CD4-positive, alpha-beta T cell (primary cell): ENCODE measurements at regions not wholly inside any gene's neighbourhood (a gene's known extent, or its start where the extent isn't known, plus 50 kb on each side); places are given as distances from the start of the nearest gene placed in this dataset.

ENCODE experiments used
- ATAC-seq: fragments of 200-7000 bp; cut with Tn5 transposase; one replicate; pipeline ENCODE4 v1.10.0; 2022; ENCODE audit warnings: mild to moderate bottlenecking; ENCODE audit not compliant: poor library complexity
- CTCF ChIA-PET: fragments of 350-600 bp; sonication (Branson Sonifier 250); formaldehyde crosslinking; loops from one replicate; lab custom pipeline; 2021; ENCODE audit warnings: antibody characterized with exemption, inconsistent platforms; lab: Charles Lee
- POLR2A ChIA-PET: fragments of 350-600 bp; sonication (Branson Sonifier 250); formaldehyde crosslinking; loops from one replicate; lab custom pipeline; 2021; ENCODE audit warnings: antibody characterized with exemption, inconsistent platforms; lab: Charles Lee
- DNase-seq, 14 experiments: peaks; one replicate each; pipeline ENCODE4 v3.0.0-alpha.2; 2013 to 2020; ENCODE audit warnings: mixed read lengths in 2 of 14
- H3K27ac ChIP-seq, 2 donors: one replicate each; pipeline versions ENCODE4 v1.5.1 to v1.7.0; 2013; ENCODE audit warnings: low read length in 2 of 2, low read depth in 1 of 2, mild to moderate bottlenecking in 1 of 2
- H3K27me3 ChIP-seq, 2 experiments: 1 replicate in 1 of 2; 2 replicates in 1 of 2; pipeline versions ENCODE4 v1.6.1 to v1.7.0; 2013; ENCODE audit warnings: low read length in 2 of 2, control low read depth in 1 of 2, mild to moderate bottlenecking in 1 of 2, moderate library complexity in 1 of 2; ENCODE audit not compliant: insufficient read depth in 2 of 2, control insufficient read depth in 1 of 2
- H3K36me3 ChIP-seq: one replicate; pipeline ENCODE4 v1.6.1; 2013; ENCODE audit warnings: low read length, control low read depth; ENCODE audit not compliant: insufficient read depth
- H3K4me1 ChIP-seq: one replicate; pipeline ENCODE4 v1.6.1; 2013; ENCODE audit warnings: low read length, control low read depth; ENCODE audit not compliant: insufficient read depth
- H3K4me3 ChIP-seq: one replicate; pipeline ENCODE4 v1.5.1; 2013; ENCODE audit warnings: mild to moderate bottlenecking, low read length, moderate library complexity
- H3K9me3 ChIP-seq, 2 experiments: 1 replicate in 1 of 2; 2 replicates in 1 of 2; pipeline versions ENCODE4 v1.6.1 to v1.7.0; 2013; ENCODE audit warnings: low read length in 2 of 2, mild to moderate bottlenecking in 2 of 2, control low read depth in 1 of 2, moderate library complexity in 1 of 2; ENCODE audit not compliant: control insufficient read depth in 1 of 2, insufficient read depth in 1 of 2
- H3K27ac Mint-ChIP-seq: one replicate; pipeline ENCODE4 v1.8.0; 2020; ENCODE audit warnings: mixed read lengths
- H3K27me3 Mint-ChIP-seq: one replicate; pipeline ENCODE4 v1.8.0; 2021; ENCODE audit warnings: mixed read lengths
- H3K36me3 Mint-ChIP-seq: one replicate; pipeline ENCODE4 v1.8.0; 2021; ENCODE audit warnings: low read depth, mixed read lengths
- H3K4me1 Mint-ChIP-seq: one replicate; pipeline ENCODE4 v1.8.0; 2021; ENCODE audit warnings: low read depth, mixed read lengths
- H3K4me3 Mint-ChIP-seq: one replicate; pipeline ENCODE4 v1.8.0; 2020; ENCODE audit warnings: mild to moderate bottlenecking, mixed read lengths
- H3K9me3 Mint-ChIP-seq: one replicate; pipeline ENCODE4 v1.8.0; 2020; ENCODE audit warnings: mixed read lengths
- intact Hi-C, 2 experiments: fragments of 100-400 bp; cut with DNase I in 1 of 2; cut with micrococcal nuclease in 1 of 2; formaldehyde crosslinking; loops; one replicate each; pipeline versions ENCODE4 v1.15.1 to v1.9.0; 2023 to 2025; cut with DNase I, micrococcal nuclease
- TF ChIP-seq, protein P1 (sequence below): fragments of 200-600 bp; IDR thresholded peaks from one replicate; pipeline ENCODE4 v1.8.0; 2022; ENCODE audit warnings: antibody characterized with exemption, mild to moderate bottlenecking

DNA sequence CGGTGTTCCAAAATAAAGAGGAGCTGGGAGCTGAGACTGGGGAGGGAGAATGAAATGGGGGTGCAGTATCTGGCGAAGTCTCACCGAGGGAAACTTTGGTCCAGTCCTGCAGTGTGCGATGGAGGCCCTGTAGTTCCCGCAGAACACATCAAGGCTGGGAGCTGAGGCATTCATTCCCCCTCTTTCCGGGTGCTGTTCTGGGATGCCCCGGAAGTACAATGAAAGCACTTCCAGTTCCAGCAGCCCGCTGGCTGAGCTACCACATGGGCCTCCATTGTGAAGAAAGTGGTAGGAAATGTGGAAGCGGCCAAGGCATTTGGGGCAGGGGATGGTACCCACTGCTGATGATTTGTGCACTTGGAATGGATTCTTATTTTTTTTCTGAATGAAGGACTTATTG lies 560.7 kb downstream of the GLRX3 start:
- intact Hi-C loops = no loop called here
- CTCF ChIA-PET = no interaction called here
- no peaks in the 10 kb centered on the region for H3K36me3 ChIP-seq
- no peaks in the 10 kb centered on the region for H3K27me3 ChIP-seq
- no peak overlapping the region for H3K4me3 ChIP-seq
- no peak overlapping the region for H3K27ac ChIP-seq
- H3K4me1 ChIP-seq = no peaks in the 10 kb centered on the region
- Mint-ChIP-seq H3K36me3 (no peaks in the 10 kb centered on the region), H3K27me3 (no peaks in the 10 kb centered on the region), H3K27ac (no peak overlapping the region), H3K4me3 (no peak overlapping the region), H3K4me1 (no peaks in the 10 kb centered on the region), H3K9me3 (no peaks in the 10 kb centered on the region)
- no peak for DNase-seq
- POLR2A ChIA-PET = no interaction called here
- H3K9me3 ChIP-seq = no peaks in the 10 kb centered on the region
- no peak for ATAC-seq
- TF ChIP-seq, protein P1, sequence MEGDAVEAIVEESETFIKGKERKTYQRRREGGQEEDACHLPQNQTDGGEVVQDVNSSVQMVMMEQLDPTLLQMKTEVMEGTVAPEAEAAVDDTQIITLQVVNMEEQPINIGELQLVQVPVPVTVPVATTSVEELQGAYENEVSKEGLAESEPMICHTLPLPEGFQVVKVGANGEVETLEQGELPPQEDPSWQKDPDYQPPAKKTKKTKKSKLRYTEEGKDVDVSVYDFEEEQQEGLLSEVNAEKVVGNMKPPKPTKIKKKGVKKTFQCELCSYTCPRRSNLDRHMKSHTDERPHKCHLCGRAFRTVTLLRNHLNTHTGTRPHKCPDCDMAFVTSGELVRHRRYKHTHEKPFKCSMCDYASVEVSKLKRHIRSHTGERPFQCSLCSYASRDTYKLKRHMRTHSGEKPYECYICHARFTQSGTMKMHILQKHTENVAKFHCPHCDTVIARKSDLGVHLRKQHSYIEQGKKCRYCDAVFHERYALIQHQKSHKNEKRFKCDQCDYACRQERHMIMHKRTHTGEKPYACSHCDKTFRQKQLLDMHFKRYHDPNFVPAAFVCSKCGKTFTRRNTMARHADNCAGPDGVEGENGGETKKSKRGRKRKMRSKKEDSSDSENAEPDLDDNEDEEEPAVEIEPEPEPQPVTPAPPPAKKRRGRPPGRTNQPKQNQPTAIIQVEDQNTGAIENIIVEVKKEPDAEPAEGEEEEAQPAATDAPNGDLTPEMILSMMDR = no peak

DNA sequence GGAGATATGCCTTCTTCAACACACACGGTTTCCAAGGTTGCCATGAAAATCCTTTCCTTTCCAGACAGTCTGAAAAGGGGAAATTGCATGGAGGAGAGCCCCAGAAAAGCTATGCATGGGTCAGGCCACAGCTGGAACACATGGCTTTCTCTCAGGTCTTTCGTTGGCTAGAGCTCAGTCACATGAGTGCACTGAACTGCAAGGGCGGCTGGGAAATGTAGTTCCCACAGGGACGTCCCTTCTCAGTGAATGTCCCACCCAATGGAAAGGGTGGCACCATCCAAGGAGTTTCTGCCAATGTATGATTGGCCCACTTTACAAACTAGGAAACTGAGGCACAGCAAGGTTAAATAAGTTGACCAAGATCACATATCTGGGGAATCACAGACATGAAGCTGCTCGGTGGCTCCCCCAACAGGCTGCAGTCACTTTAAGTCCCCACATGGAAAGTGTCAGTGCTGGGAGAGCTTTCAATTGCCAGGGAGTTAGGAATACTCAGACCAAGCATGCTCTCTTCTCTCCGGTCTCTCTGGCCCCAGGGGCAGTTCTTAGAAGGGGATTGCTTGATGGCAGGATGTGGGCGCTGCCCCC lies 571.3 kb downstream of the GLRX3 start:
- CTCF ChIA-PET = no interaction called here
- ATAC-seq (no peak), DNase-seq (no peak)
- H3K36me3 ChIP-seq = no peaks in the 10 kb centered on the region
- H3K27ac Mint-ChIP-seq = no peak overlapping the region
- POLR2A ChIA-PET = no interaction called here
- TF ChIP-seq, protein P1 = no peak
- H3K9me3 ChIP-seq = peaks cover 0 to 35% of the 10 kb centered on the region in 2 experiments
- intact Hi-C loops = no loop called here
- no peaks in the 10 kb centered on the region for H3K4me1 ChIP-seq
- no peak overlapping the region for H3K4me3 Mint-ChIP-seq
- no peaks in the 10 kb centered on the region for H3K27me3 Mint-ChIP-seq
- H3K9me3 Mint-ChIP-seq = no peaks in the 10 kb centered on the region
- no peak overlapping the region for H3K27ac ChIP-seq
- H3K36me3 Mint-ChIP-seq = no peaks in the 10 kb centered on the region
- no peak overlapping the region for H3K4me3 ChIP-seq
- no peaks in the 10 kb centered on the region for H3K27me3 ChIP-seq
- H3K4me1 Mint-ChIP-seq = no peaks in the 10 kb centered on the region

DNA sequence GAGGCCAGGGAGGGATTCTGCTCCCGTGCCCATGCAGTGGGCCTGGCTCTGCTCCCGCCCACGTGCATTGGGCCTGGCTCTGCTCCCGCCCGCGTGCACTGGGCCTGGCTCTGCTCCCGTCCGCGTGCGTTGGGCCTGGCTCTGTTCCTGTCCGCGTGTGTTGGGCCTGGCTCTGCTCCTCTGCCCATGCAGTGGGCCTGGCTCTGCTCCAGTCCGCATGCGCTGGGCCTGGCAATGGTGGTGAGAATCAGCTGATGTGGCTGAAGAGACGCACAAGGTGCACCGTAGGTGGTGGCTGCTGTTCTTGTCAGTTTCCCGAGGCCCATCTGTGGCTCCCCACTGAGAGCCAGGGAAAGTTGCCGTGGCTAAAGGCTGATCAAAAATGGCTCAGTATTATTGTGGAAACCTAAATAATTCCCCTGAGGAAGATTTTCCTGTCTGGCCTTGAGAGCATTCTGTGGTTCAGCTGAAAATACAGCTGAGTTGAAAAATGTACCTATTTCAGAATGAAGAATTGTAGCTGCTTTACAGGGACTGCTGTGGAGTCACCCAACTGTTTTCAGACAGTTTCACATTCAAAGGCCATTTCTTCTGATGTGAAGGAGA lies 572.4 kb downstream of the GLRX3 start:
- DNase-seq (no peak), ATAC-seq (no peak)
- Mint-ChIP-seq H3K4me3 (no peak overlapping the region), H3K27ac (no peak overlapping the region), H3K9me3 (no peaks in the 10 kb centered on the region), H3K4me1 (no peaks in the 10 kb centered on the region), H3K27me3 (peaks cover 8% of the 10 kb centered on the region), H3K36me3 (no peaks in the 10 kb centered on the region)
- Histone ChIP-seq H3K4me1 (no peaks in the 10 kb centered on the region), H3K36me3 (no peaks in the 10 kb centered on the region), H3K27me3 (no peaks in the 10 kb centered on the region), H3K9me3 (peaks cover 0 to 29% of the 10 kb centered on the region in 2 experiments), H3K27ac (no peak overlapping the region), H3K4me3 (no peak overlapping the region)
- CTCF ChIA-PET = no interaction called here
- intact Hi-C loops = no loop called here
- TF ChIP-seq, protein P1 = no peak
- POLR2A ChIA-PET = no interaction called here
